HG02973 (cell line): ENCODE measurements at regions not wholly inside any gene's neighbourhood (a gene's known extent, or its start where the extent isn't known, plus 50 kb on each side); places are given as distances from the start of the nearest gene placed in this dataset.
"Not testable (repeated sequence)": the region's sequence is repeated elsewhere in the genome, so short reads cannot be mapped to it uniquely, and the experiment has no call there.

Source experiments
- ATAC-seq: cut with Tn5 transposase; IDR thresholded peaks from one replicate; pipeline ENCODE4 v1.9.1; 2021; ENCODE audit warnings: moderate library complexity; ENCODE audit not compliant: unreplicated experiment

DNA sequence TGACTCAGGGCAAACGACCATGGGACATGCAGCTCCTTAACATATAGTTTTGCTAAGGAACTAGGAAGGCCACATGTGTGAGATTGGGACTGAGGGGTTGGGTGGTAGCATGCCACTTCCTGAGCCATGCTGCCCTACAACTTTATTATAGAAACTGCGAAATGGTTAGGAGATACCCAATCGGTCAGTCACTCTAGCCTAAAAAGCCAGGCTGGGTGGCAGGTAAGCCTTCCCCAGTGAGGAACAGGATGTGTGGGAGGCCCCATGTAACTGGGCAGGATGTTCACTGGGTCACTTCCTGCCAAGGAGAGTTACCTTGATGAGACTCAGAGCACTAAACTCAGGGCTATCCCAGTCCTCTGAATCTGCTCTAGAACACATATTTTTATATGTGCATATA is 123.5 kb downstream of the MAP3K7 start:
- no peak for ATAC-seq

DNA sequence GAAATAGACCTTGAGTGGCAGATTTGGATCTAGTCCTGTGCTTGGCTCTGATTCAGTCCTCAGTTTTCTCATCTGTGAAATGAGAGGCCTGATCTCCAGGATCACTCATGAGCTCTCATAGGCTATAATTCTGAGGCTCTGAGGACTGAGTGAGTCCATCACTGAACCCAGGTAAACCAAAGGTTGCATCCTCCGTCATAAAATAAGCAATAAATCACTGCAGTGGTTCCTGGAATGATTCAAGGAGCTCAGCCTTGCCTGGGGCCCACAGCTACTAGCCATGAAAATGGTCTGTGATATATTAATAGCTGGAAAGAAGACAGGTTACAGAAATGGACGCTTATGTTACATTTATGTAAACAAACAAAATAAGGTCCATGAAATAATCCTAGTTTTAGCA is 124.8 kb downstream of the MAP3K7 start:
- ATAC-seq: no peak

GRCh38 chr6:90461383-90461782 is 125.5 kb downstream of the MAP3K7 start:
- ATAC-seq: no peak

DNA sequence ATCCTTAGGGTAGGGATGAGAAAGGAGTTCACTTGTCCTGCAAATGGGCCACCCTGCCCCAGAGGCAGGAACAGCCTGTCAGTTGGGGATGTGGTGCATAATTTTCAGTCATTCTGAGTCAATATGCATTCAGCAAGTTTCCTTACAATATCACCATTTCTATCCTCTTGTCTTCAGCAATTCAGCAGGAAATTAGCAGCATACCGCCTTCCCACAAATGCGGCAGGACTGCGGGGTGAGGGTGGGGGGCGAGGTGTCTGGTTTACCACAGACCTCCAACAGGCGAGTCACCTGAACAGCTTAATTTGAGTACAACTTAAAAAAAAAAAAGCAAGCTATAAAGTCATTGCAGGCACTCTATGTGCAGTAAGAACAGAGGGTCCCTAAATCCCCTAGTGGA is 126.8 kb downstream of the MAP3K7 start:
- ATAC-seq: no peak

- ATAC-seq: no peak
These were observed 127.6 kb downstream of the MAP3K7 start for GRCh38 chr6:90459225-90459758.

DNA sequence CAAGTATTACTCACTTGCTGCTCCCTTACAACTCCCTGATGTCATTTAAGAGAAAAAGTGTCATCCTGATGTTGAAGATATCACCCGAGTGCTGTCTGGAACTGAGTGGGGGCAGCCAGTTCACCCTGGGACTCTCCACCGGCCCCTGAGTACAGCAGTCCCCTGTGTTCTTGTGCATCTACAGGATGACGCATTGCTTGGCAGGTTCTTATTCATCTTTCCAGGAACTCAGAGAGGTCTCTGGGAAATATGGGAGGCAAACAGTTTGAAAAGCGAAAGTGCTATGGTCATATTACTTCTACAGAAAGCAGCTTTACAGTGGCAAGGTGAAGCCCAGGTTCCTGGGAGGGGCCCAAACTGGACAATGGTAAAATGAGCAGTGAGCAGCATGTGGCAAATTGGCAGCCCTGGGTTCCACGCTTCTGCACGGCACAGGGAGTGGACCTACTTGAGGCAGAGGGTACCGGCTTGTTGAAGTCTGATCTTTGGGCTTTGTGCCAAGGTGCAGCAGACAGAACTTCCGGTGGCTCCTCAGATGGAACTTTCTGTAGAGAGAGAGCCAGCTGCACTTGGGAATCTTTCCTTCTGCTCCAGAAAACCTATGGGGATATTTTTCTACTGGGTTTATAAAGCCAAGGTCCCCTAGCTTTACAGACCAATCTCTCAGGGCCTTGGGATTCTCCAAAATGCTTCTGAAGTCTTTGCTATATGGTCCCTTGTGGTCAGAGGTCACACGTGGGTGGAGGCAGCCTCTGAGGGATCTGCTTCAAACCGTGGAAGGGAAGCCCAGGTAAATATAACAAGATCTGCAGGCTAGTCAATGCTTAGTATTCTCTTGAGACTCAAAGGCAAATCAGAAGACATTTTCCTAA is 128.3 kb downstream of the MAP3K7 start:
- ATAC-seq: no peak

DNA sequence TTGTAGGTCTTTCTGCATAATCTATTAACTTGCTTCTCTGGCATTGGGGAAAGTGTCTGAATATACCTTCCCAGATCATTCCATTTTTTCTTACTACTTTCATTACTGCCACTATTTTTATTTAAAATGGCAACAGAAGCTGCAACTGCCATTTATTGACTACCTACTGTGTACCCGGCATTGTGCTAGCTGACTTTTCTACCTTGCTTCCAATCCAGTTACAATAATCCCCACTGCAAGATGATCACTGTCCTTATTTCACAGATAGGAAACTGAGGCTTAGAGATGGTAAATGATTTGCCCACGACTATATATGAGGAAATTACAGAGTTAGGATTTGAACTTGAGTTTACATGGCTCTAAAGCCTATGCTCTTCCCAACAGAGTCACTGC is 129.0 kb downstream of the MAP3K7 start:
- ATAC-seq: no peak

DNA sequence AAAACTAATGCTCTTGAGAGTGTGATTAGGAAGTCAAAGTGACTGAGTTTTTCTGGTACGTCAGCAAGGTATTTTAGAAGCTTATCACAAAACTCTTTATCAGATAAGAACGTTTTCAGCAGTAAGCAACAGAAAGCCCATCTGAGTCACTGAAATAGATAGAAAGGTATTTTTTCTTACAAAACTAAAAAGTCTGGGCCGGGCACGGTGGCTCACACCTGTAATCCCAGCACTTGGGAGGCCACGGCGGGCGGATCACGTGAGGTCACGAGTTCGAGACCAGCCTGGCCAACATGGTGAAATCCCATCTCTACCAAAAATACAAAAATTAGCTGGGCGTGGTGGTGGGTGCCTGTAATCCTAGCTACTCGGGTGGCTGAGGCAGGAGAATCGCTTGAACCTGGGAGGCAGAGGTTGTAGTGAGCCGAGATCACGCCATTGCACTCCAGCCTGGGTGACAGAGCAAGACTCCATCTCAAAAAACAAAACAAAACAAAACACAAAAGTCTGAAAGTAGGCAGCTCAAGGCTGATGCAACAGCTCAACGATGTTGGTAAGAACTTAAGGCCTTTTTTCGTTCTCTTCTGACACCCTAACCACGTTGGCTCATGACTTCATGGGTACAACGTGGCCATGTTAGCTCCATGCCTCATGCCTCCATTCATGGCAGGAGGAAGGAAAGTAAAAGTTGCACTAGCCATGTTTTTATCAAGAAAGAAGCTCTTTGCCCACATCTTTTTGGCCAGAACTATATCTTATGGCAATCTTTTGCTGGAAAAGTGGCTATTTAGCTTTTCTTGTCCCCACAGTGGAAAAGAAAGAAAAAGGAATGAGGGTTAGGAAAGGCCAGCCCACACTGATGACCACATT is 129.6 kb downstream of the MAP3K7 start:
- not testable (repeated sequence) for ATAC-seq

GRCh38 chr6:90456001-90456400 is 130.9 kb downstream of the MAP3K7 start:
- ATAC-seq: no peak

GRCh38 chr6:90454836-90455427 is 131.9 kb downstream of the MAP3K7 start:
- no peak for ATAC-seq

GRCh38 chr6:90450268-90450953 is 136.5 kb downstream of the MAP3K7 start:
- ATAC-seq: no peak

GRCh38 chr6:90449311-90449710 is 137.6 kb downstream of the MAP3K7 start:
- ATAC-seq: no peak

GRCh38 chr6:90448836-90449235 is 138.0 kb downstream of the MAP3K7 start:
- no peak for ATAC-seq

DNA sequence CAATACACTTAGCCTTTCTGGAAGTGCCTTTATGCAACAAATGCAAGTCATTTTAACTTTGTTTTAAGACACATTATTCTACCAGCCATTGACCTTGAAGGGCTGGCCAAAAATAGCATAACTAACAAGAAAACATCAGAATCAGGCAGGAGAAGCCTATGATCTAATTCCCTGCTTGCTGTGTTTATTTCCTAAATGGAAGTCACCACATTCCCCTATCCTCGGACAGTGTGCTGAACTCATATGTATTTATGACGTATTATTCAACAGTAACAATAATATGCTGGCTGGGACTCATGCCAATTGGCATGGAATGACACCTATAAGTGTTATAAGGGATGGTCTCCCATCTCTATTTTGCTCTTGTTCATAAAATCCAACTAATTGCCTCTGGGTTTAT is 140.7 kb downstream of the MAP3K7 start:
- ATAC-seq: no peak

DNA sequence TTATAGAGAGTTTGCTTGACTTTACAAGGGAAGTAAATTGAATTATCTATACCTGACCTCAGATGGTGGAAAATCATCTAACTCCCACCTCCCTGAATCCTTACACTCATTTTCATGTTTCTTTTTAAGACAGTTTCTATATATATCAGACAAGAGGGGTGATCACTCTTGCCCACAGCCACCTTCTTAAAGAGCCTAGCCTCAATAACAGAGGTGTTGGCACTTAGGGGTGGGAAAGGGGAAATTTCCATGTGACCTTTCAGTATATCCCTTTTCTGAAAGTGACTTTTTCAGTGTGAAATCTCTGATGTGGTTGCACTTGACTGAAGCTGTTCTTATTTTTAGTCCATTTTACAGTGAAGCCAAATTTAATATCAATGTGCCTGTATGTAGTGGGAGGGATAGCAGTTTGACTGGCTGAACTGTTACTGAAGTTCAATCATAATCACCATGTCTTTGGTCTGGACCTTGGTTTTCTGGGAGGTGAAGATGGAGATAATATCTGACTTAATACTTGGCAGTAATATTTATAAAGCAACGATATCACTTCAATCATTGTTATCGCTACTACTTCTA is 141.3 kb downstream of the MAP3K7 start:
- no peak for ATAC-seq

DNA sequence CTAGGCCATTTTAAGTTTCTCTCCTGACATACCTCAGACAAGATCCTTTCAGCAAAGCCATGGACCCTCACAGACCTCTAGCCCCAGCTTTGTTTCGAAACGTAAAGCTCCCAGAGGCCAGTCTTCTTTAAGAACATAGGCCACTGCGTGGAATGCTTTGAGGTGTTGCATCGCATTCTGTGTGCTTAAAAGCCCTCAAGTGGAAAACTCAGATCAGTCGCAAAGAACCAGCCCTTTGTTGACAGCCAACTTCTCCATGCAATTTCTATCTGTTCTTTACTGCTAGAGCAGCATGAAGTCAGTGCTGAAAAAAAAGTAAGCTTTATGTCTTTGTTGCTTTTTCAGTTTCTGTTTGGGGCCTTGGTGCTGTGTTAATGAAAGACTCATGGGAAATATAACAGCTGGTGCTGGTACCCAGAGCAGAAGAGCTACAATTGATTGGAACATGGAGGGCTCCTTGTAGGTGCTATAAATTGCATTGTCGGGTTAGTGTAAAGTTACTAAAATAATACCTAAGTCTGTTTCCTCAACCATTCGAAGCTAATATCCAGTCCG is 142.6 kb downstream of the MAP3K7 start:
- ATAC-seq: no peak

DNA sequence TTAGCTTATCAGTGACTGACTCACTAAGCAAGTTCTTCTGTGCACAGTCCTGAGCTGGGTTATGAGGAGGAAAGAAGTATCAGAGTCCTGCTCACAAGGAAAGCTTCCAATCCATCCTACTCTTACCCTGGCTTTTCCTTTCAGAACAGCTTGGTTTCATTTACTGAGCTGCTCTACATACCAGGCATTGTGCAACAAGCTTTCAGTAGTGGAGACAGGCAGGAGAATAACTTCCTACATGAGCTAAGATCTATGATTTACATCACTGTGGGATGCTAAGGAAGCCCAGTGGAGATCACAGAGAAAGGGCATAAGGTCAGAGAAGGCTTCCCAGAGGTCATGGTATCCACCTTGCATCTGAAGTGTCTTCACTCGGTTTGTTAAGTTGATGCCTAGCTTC is 144.5 kb downstream of the MAP3K7 start:
- ATAC-seq: no peak

GRCh38 chr6:90440586-90441283 is 144.1 kb upstream of the BACH2 start:
- ATAC-seq: no peak

DNA sequence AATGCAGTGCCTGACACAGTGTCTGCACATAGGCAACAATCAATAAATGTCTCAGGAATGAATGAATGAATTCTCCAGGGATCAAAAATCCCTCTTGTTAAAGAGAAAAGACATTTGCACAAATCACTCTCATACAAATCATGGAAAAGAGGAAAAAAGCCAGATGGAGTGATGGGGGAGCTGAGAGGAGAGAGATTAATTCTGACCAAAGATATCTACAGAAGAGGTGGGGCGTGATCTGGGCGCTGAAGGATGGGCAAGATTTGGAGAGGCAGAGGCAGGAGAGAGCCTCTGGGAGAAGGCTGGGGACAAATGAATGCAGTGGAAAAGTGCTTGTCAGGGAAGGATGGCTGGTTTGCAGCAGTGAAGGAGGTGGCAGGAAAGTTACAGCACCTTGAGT is 142.9 kb upstream of the BACH2 start:
- ATAC-seq: no peak

GRCh38 chr6:90436403-90436802 is 139.8 kb upstream of the BACH2 start:
- ATAC-seq: no peak
